Mesodermal cell (in vitro differentiated cells): ENCODE measurements at regions not wholly inside any gene's neighbourhood (a gene's known extent, or its start where the extent isn't known, plus 50 kb on each side); places are given as distances from the start of the nearest gene placed in this dataset.

Experiments used
- H3K27ac ChIP-seq: 2 replicates; pipeline ENCODE4 v1.7.0; 2013; ENCODE audit warnings: mild to moderate bottlenecking, low read depth, low read length, moderate library complexity; ENCODE audit not compliant: severe bottlenecking
- H3K36me3 ChIP-seq: 2 replicates; pipeline ENCODE4 v1.7.1; 2013; ENCODE audit warnings: mild to moderate bottlenecking, low read length, moderate library complexity; ENCODE audit not compliant: control insufficient read depth, insufficient read depth
- H3K4me1 ChIP-seq: one replicate; pipeline ENCODE4 v1.7.1; 2013; ENCODE audit warnings: mild to moderate bottlenecking, low read length; ENCODE audit not compliant: insufficient read depth, control insufficient read depth, poor library complexity, severe bottlenecking
- H3K4me3 ChIP-seq: 2 replicates; pipeline ENCODE4 v1.7.0; 2013; ENCODE audit warnings: low read length, control low read depth, mild to moderate bottlenecking; ENCODE audit not compliant: insufficient read depth, poor library complexity, severe bottlenecking; ENCODE audit errors: extremely low read depth
- H3K9me3 ChIP-seq: 2 replicates; pipeline ENCODE4 v1.7.1; 2013; ENCODE audit warnings: mild to moderate bottlenecking, low read length, moderate library complexity; ENCODE audit not compliant: control insufficient read depth
- WGBS, 2 experiments: methylation state at CpG; one replicate each; pipeline ENCODE4 v1.1.5; 2013; ENCODE audit warnings: missing lambda C conversion rate in 2 of 2; ENCODE audit not compliant: insufficient coverage in 2 of 2; 5-methylcytosine and 5-hydroxymethylcytosine counted together

DNA sequence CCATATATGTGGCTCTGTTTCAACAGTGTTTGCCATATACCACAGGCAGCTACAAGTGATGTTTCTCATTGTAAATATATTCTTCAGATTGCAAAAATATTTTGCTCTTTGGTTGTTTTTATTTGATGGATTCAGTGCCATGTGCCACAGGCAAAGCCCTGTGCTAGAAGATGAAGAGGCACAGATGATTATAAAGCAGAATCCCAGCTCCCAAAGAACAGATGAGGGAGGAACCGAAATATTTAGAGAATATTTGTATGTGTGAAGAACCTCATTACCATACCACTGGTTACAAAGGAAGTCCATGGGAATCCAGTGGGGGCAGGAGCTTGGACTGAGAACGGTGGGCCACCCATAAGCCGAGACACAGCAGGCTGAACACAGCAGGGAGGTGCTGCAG is 143.8 kb upstream of the NDUFV2 start:
- WGBS, 2 experiments, result 74 to 80% methylated on average over 2 of the region's 3 CpGs

DNA sequence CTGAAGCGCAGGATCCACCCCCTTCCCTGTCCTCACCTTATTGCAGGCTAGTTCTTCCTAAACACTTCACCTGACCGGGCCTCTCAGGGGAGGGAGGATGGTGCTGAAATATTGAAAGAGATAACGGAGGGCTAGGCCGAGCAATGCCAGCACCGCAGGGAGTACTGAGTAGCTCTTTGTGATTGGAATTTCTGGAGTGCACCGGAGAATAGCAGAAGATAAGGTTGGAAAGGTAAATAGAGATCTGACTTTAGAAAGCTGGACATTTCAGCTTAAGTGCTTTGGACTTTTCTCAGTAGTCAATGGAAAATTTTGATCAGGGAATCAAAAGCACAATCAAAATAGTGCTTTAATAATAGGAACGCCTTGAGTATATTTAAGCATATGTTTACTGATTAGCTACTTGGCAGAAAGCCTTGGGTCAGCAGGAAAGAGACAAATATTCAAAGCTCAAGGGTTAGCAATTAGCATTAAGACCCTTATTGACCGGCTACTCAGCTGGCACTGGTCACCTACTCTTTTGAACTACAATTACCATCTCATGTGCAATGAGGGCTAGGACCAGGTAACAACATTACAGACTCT is 142.9 kb upstream of the NDUFV2 start:
- Histone ChIP-seq H3K9me3 (no peaks in the 10 kb centered on the region), H3K4me3 (no peak overlapping the region), H3K36me3 (no peaks in the 10 kb centered on the region), H3K27ac (no peak overlapping the region), H3K4me1 (peaks cover 6% of the 10 kb centered on the region)
- WGBS, 2 experiments, result 36 to 44% methylated on average over 5 of the region's 8 CpGs

More for the DNA sequence above, 143.8 kb upstream of the NDUFV2 start:
- Histone ChIP-seq H3K9me3 (peaks cover 1% of the 10 kb centered on the region), H3K36me3 (no peaks in the 10 kb centered on the region), H3K27ac (no peak overlapping the region), H3K4me3 (no peak overlapping the region), H3K4me1 (peaks cover 6% of the 10 kb centered on the region)

- Histone ChIP-seq H3K4me3 (no peak overlapping the region), H3K36me3 (no peaks in the 10 kb centered on the region), H3K27ac (no peak overlapping the region), H3K9me3 (no peaks in the 10 kb centered on the region), H3K4me1 (peaks cover 6% of the 10 kb centered on the region)
- WGBS, 2 experiments, result 97% methylated on average over 5 to 6 of the region's 10 CpGs
Measured at GRCh38 chr18:8960740-8961657, 141.5 kb upstream of the NDUFV2 start.

DNA sequence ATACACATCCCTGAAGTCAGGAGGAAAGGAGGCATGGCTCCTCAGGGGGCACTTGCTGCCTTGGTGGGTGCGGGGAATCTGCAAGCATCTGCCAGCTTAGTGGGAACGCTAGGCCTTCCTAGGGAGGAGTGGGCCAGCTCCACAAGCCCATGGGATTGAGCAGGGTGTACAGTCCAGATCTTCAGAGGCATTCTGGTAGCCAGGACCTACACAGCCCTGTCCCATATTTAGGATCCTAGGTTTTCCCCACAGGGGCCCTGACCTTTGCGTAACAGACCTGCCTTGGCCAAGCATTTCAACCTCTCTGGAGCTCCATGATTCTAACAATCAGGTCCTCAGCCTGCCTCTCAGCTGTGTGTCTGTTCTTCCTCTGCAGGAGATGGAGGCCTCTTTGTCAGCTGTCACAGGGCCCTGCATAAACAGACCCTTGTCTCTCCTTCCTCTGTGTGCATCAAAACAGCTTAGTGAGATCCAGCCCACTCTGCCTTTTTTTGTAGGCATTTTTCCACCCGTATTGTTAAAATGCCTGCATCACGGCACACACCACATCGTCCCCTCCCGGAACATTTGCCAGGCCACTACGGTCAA is 140.2 kb upstream of the NDUFV2 start:
- 91 to 92% methylated on average over 8 of the region's 8 CpGs for WGBS, 2 experiments
- no peaks in the 10 kb centered on the region for H3K9me3 ChIP-seq

GRCh38 chr18:8962855-8963635 is 139.5 kb upstream of the NDUFV2 start:
- Histone ChIP-seq H3K9me3 (no peaks in the 10 kb centered on the region), H3K4me3 (no peak overlapping the region), H3K27ac (no peak overlapping the region), H3K36me3 (no peaks in the 10 kb centered on the region), H3K4me1 (no peaks in the 10 kb centered on the region)
- 79 to 90% methylated on average over 7 of the region's 8 CpGs for WGBS, 2 experiments

More for the DNA sequence above, 140.2 kb upstream of the NDUFV2 start:
- no peaks in the 10 kb centered on the region for H3K36me3 ChIP-seq
- no peak overlapping the region for H3K4me3 ChIP-seq
- no peak overlapping the region for H3K27ac ChIP-seq
- H3K4me1 ChIP-seq, result no peaks in the 10 kb centered on the region

GRCh38 chr18:8963876-8964275 is 138.6 kb upstream of the NDUFV2 start:
- H3K27ac ChIP-seq, result no peak overlapping the region
- no peak overlapping the region for H3K4me3 ChIP-seq
- H3K36me3 ChIP-seq, result no peaks in the 10 kb centered on the region
- H3K4me1 ChIP-seq, result no peaks in the 10 kb centered on the region
- no peaks in the 10 kb centered on the region for H3K9me3 ChIP-seq

DNA sequence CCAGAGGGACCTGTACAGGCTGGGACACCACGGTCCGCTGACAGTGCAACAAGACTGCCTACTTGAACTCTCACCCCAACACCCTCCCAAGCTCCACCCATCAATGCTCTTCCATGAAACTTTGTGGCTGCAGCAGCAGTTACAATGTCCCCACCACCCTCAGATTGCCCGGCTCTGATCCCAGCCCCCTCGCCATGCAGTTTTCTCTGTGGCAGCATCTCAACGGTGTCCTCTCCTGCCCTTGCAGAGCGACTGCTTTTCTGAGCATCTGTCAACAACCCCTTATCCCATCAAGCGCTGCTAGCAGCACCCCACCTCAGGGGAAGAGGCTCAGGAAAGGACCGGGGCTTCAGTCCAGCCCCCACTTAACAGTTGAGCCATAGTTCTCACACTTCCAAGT is 137.1 kb upstream of the NDUFV2 start:
- H3K36me3 ChIP-seq, result no peaks in the 10 kb centered on the region
- H3K4me1 ChIP-seq, result no peaks in the 10 kb centered on the region
- no peak overlapping the region for H3K4me3 ChIP-seq
- H3K27ac ChIP-seq, result no peak overlapping the region
- WGBS, 2 experiments, result 87% methylated on average over 4 to 5 of the region's 8 CpGs
- no peaks in the 10 kb centered on the region for H3K9me3 ChIP-seq

DNA sequence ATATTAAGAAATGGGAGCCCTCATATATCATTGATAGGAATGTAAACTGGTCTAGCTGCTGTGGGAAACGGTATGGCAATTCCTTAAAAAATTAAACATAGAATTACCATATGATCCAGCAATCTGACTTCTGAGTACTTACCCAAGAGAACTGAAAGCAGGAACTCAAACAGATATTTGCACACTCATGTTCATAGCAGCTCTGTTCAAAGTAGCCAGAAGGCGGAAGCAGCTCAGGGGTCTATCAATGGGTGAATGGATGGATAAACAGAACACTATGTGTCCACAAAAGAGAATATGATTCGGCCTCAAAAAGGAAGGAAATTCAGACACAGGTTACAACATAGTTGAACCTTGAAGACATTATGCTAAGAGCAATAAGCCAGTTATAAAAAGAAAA is 135.7 kb upstream of the NDUFV2 start:
- H3K4me1 ChIP-seq, result no peaks in the 10 kb centered on the region
- H3K4me3 ChIP-seq, result no peak overlapping the region
- no peak overlapping the region for H3K27ac ChIP-seq
- 89 to 90% methylated on average over 1 to 2 of the region's 3 CpGs for WGBS, 2 experiments
- H3K36me3 ChIP-seq, result no peaks in the 10 kb centered on the region
- no peaks in the 10 kb centered on the region for H3K9me3 ChIP-seq

- Histone ChIP-seq H3K36me3 (no peaks in the 10 kb centered on the region), H3K27ac (no peak overlapping the region), H3K4me1 (no peaks in the 10 kb centered on the region), H3K4me3 (no peak overlapping the region), H3K9me3 (no peaks in the 10 kb centered on the region)
- WGBS, 2 experiments, result 94% methylated on average over 2 to 5 of the region's 6 CpGs
Measured at GRCh38 chr18:8967573-8967972, 134.9 kb upstream of the NDUFV2 start.

- WGBS, 2 experiments, result 79 to 90% methylated on average over 2 of the region's 4 CpGs
- Histone ChIP-seq H3K4me3 (no peak overlapping the region), H3K36me3 (no peaks in the 10 kb centered on the region), H3K9me3 (no peaks in the 10 kb centered on the region), H3K4me1 (no peaks in the 10 kb centered on the region), H3K27ac (no peak overlapping the region)
Measured at GRCh38 chr18:8969639-8970390, 132.7 kb upstream of the NDUFV2 start.
